IMR-90 (cell line): ENCODE measurements at regions not wholly inside any gene's neighbourhood (a gene's known extent, or its start where the extent isn't known, plus 50 kb on each side); places are given as distances from the start of the nearest gene placed in this dataset.

ENCODE experiments used
- ATAC-seq: fragments of 200-7000 bp; cut with Tn5 transposase; 2 replicates; pipeline ENCODE4 v1.9.1; 2020; ENCODE audit warnings: low read depth, mild to moderate bottlenecking, moderate library complexity
- BruUV-seq: library from RNA; stranded (reverse); fragments of 400-500 nt; replicated peaks from 2 replicates; lab custom pipeline; 2021; lab: Mats Ljungman, UMichigan
- CTCF ChIA-PET: fragments of 300-600 bp; formaldehyde crosslinking; extraction: SDS; loops from one replicate; lab custom pipeline; 2021; ENCODE audit warnings: antibody characterized with exemption; lab: Yijun Ruan, JAX
- POLR2A ChIA-PET: fragments of 300-600 bp; sonication (Branson Sonifier 250); formaldehyde crosslinking; loops from one replicate; lab custom pipeline; 2022; ENCODE audit warnings: antibody characterized with exemption; ENCODE audit not compliant: unreplicated experiment; lab: Charles Lee
- DNase-seq: peaks from one replicate; pipeline ENCODE4 v3.0.0; 2013
- H2AFZ ChIP-seq: replicated peaks from 2 replicates; pipeline ENCODE3; 2013; ENCODE audit warnings: low read length, mild to moderate bottlenecking; ENCODE audit not compliant: poor library complexity
- H2AK5ac ChIP-seq: 2 replicates; pipeline ENCODE4 v1.6.1; 2013; ENCODE audit warnings: low read depth, low read length, inconsistent platforms
- H2AK9ac ChIP-seq: replicated peaks from 2 replicates; pipeline ENCODE3; 2013; ENCODE audit warnings: mild to moderate bottlenecking, low read depth, low read length, moderate library complexity; ENCODE audit not compliant: poor library complexity
- H2BK120ac ChIP-seq: 2 replicates; pipeline ENCODE4 v1.6.1; 2013; ENCODE audit warnings: low read depth, low read length, inconsistent platforms
- H2BK15ac ChIP-seq: 3 replicates; pipeline ENCODE4 v1.6.1; 2013; ENCODE audit warnings: low read depth, low read length, inconsistent platforms
- H2BK20ac ChIP-seq: 2 replicates; pipeline ENCODE4 v1.6.1; 2013; ENCODE audit warnings: low read depth, mild to moderate bottlenecking, inconsistent platforms, low read length, moderate library complexity
- H2BK5ac ChIP-seq: 2 replicates; pipeline ENCODE4 v1.6.1; 2013; ENCODE audit warnings: mild to moderate bottlenecking, low read depth, low read length, inconsistent platforms; ENCODE audit not compliant: poor library complexity, severe bottlenecking
- H3K14ac ChIP-seq: replicated peaks from 2 replicates; pipeline ENCODE4 v1.6.1; 2013; ENCODE audit warnings: low read depth, low read length, inconsistent platforms
- H3K18ac ChIP-seq: 2 replicates; pipeline ENCODE4 v1.6.1; 2013; ENCODE audit warnings: low read depth, low read length, control low read depth
- H3K23ac ChIP-seq: 2 replicates; pipeline ENCODE4 v1.6.1; 2013; ENCODE audit warnings: low read depth, low read length, inconsistent platforms
- H3K27ac ChIP-seq: 2 replicates; pipeline ENCODE4 v1.5.1; 2013; ENCODE audit warnings: mild to moderate bottlenecking, control low read depth, low read length; ENCODE audit not compliant: insufficient read depth
- H3K27me3 ChIP-seq: 2 replicates; pipeline ENCODE4 v1.6.1; 2013; ENCODE audit warnings: low read length; ENCODE audit not compliant: control insufficient read depth, insufficient read depth
- H3K36me3 ChIP-seq: 2 replicates; pipeline ENCODE4 v1.6.1; 2013; ENCODE audit warnings: low read length, mixed read lengths; ENCODE audit not compliant: control insufficient read depth, insufficient read depth
- H3K4ac ChIP-seq: 2 replicates; pipeline ENCODE4 v1.6.1; 2013; ENCODE audit warnings: low read depth, low read length, inconsistent platforms
- H3K4me1 ChIP-seq: 2 replicates; pipeline ENCODE4 v1.6.1; 2013; ENCODE audit warnings: low read length, mixed read lengths; ENCODE audit not compliant: control insufficient read depth, insufficient read depth
- H3K4me2 ChIP-seq: 2 replicates; pipeline ENCODE4 v1.6.1; 2013; ENCODE audit warnings: low read depth, mild to moderate bottlenecking, control low read depth, low read length, moderate library complexity
- H3K4me3 ChIP-seq: 2 replicates; pipeline ENCODE4 v1.5.1; 2013; ENCODE audit warnings: low read depth, mild to moderate bottlenecking, control low read depth, low read length, moderate library complexity; ENCODE audit not compliant: insufficient read depth
- H3K56ac ChIP-seq: 2 replicates; pipeline ENCODE4 v1.6.1; 2013; ENCODE audit warnings: low read length, inconsistent platforms; ENCODE audit not compliant: insufficient read depth; ENCODE audit errors: extremely low read depth
- H3K79me1 ChIP-seq, 2 experiments: 2 replicates each; pipeline ENCODE4 v1.6.1; 2013; ENCODE audit warnings: low read length in 2 of 2, inconsistent platforms in 1 of 2, low read depth in 1 of 2
- H3K9ac ChIP-seq: 2 replicates; pipeline ENCODE4 v1.6.1; 2013; ENCODE audit warnings: low read depth, low read length, control low read depth
- H3K9me1 ChIP-seq: 2 replicates; pipeline ENCODE4 v1.6.1; 2013; ENCODE audit warnings: low read length, inconsistent platforms; ENCODE audit not compliant: insufficient read depth
- H3K9me3 ChIP-seq: 2 replicates; pipeline ENCODE4 v1.6.1; 2013; ENCODE audit warnings: low read length; ENCODE audit not compliant: control insufficient read depth, insufficient read depth
- H4K20me1 ChIP-seq: 2 replicates; pipeline ENCODE4 v1.6.1; 2013; ENCODE audit warnings: low read length, inconsistent platforms; ENCODE audit not compliant: insufficient read depth
- H4K5ac ChIP-seq: 2 replicates; pipeline ENCODE4 v1.6.1; 2013; ENCODE audit warnings: mild to moderate bottlenecking, low read depth, low read length, control low read depth
- H4K8ac ChIP-seq, 2 experiments: 2 replicates each; pipeline ENCODE4 v1.6.1; 2013; ENCODE audit warnings: low read depth in 2 of 2, low read length in 2 of 2, control low read depth in 1 of 2, inconsistent platforms in 1 of 2
- H4K91ac ChIP-seq: 2 replicates; pipeline ENCODE4 v1.6.1; 2013; ENCODE audit warnings: low read depth, low read length, inconsistent platforms; ENCODE audit not compliant: insufficient read depth
- BHLHE40 ChIP-seq: fragments of 150-350 bp; IDR thresholded peaks from 2 replicates; pipeline ENCODE4 v1.6.1; 2016; ENCODE audit warnings: mild to moderate bottlenecking, low read depth, low read length
- CEBPB ChIP-seq: IDR thresholded peaks from 2 replicates; pipeline ENCODE4 v1.6.1; 2012; ENCODE audit warnings: low read depth, low read length, improper control_type of control experiment
- NFE2L2 ChIP-seq: fragments of 150-350 bp; IDR thresholded peaks from 2 replicates; pipeline ENCODE4 v1.6.1; 2016; ENCODE audit warnings: low read depth, mild to moderate bottlenecking, low read length
- RFX5 ChIP-seq: IDR thresholded peaks from 2 replicates; pipeline ENCODE4 v1.8.0; 2012; ENCODE audit warnings: low read depth, mild to moderate bottlenecking, low read length, moderate library complexity
- WGBS, 2 experiments: methylation state at CpG; one replicate each; pipeline versions ENCODE4 v1.1.5 to v1.1.7; 2013; ENCODE audit warnings: missing lambda C conversion rate in 2 of 2; ENCODE audit not compliant: insufficient read length in 1 of 2; ENCODE audit errors: extremely low coverage in 2 of 2; 5-methylcytosine and 5-hydroxymethylcytosine counted together
- dilution Hi-C: fragments of 300-500 bp; cut with HindIII; formaldehyde crosslinking; loops from one replicate; pipeline ENCODE4 v1.14.3; 2018; ENCODE audit warnings: low sequenced_read_pairs; ENCODE audit not compliant: unreplicated experiment
- in situ Hi-C: fragments of 300-500 bp; cut with MboI; formaldehyde crosslinking; loops from 3 replicates; pipeline ENCODE4 v1.14.3; 2019; ENCODE audit warnings: low sequenced_read_pairs, inconsistent platforms, mixed read lengths
- intact Hi-C: fragments of 100-400 bp; cut with micrococcal nuclease; formaldehyde crosslinking; loops from 2 replicates; pipeline ENCODE4 v1.10.0; 2022
- TF ChIP-seq, protein P1 (sequence below): conservative IDR thresholded peaks from 2 replicates; pipeline ENCODE4 v1.5.1; 2012; ENCODE audit warnings: mild to moderate bottlenecking, low read depth, low read length, improper control_type of control experiment
- TF ChIP-seq, protein P2 (sequence below): fragments of 150-350 bp; IDR thresholded peaks from 2 replicates; pipeline ENCODE4 v1.6.1; 2017; ENCODE audit warnings: mild to moderate bottlenecking, antibody characterized with exemption, low read length, low read depth

DNA sequence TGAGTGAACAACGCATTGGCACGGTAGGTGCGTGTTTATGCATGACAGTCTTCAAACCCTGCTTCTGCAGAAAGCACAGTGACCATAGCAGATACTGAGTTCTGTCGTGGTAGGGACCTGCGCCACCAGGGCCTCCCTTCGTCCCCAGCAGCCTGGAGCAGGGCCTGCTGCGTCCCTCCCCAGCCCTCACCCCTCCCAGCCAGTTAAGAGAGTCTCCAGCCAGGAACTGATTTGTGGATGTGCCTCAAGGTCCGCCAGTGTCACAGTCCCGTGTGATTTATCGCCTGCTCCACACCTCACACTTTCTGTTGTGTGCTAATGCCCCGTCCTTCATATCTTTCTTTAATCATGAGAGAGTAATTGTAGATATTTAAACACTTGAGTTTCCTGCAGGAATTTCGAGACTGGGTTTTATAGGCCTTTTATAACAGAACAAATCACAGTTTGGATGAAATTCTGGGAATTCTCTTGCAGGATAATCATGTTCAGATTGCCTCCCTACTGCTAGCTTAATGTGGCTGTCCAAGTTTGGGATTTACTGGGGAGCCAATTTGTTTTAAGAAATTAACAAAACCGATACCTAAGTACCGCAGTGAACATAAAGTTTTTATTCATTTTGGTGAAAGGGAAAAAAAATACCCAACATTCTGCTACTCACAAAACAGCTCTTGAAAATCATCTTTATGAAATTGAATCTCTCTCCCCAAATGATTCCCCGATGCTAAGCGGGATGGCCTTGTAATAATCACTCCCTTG, 438.6 kb downstream of the TSHZ3 start:
- no peak for TF ChIP-seq RFX5
- no peak for TF ChIP-seq BHLHE40
- TF ChIP-seq, protein P1, sequence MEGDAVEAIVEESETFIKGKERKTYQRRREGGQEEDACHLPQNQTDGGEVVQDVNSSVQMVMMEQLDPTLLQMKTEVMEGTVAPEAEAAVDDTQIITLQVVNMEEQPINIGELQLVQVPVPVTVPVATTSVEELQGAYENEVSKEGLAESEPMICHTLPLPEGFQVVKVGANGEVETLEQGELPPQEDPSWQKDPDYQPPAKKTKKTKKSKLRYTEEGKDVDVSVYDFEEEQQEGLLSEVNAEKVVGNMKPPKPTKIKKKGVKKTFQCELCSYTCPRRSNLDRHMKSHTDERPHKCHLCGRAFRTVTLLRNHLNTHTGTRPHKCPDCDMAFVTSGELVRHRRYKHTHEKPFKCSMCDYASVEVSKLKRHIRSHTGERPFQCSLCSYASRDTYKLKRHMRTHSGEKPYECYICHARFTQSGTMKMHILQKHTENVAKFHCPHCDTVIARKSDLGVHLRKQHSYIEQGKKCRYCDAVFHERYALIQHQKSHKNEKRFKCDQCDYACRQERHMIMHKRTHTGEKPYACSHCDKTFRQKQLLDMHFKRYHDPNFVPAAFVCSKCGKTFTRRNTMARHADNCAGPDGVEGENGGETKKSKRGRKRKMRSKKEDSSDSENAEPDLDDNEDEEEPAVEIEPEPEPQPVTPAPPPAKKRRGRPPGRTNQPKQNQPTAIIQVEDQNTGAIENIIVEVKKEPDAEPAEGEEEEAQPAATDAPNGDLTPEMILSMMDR, result no peak
- TF ChIP-seq NFE2L2, result no peak
- TF ChIP-seq, protein P2, sequence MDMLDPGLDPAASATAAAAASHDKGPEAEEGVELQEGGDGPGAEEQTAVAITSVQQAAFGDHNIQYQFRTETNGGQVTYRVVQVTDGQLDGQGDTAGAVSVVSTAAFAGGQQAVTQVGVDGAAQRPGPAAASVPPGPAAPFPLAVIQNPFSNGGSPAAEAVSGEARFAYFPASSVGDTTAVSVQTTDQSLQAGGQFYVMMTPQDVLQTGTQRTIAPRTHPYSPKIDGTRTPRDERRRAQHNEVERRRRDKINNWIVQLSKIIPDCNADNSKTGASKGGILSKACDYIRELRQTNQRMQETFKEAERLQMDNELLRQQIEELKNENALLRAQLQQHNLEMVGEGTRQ, result no peak
- no peak for TF ChIP-seq CEBPB
- intact Hi-C loops, result no loop called here
- Histone ChIP-seq H3K18ac (no peak overlapping the region), H2AFZ (no peak overlapping the region), H3K4me1 (no peaks in the 10 kb centered on the region), H2BK20ac (no peak overlapping the region), H3K9me3 (no peaks in the 10 kb centered on the region), H2BK15ac (no peak overlapping the region), H4K8ac (no peak overlapping the region), H4K20me1 (no peaks in the 10 kb centered on the region), H3K14ac (no peak overlapping the region), H3K56ac (no peak overlapping the region), H2AK9ac (no peak overlapping the region), H2BK120ac (no peak overlapping the region), H3K27ac (no peak overlapping the region), H3K4me3 (no peak overlapping the region), H3K36me3 (no peaks in the 10 kb centered on the region), H3K27me3 (no peaks in the 10 kb centered on the region), H3K23ac (no peak overlapping the region), H3K4me2 (no peak overlapping the region), H2AK5ac (no peak overlapping the region), H4K91ac (no peak overlapping the region), H3K79me1 (no peaks in the 10 kb centered on the region), H3K9me1 (no peaks in the 10 kb centered on the region), H4K5ac (no peak overlapping the region), H3K9ac (no peak overlapping the region), H2BK5ac (no peak overlapping the region), H3K4ac (no peak overlapping the region)
- BruUV-seq, result no TSS peak
- DNase-seq (no peak), ATAC-seq (no peak)
- dilution Hi-C loops, result no loop called here
- POLR2A ChIA-PET, result no interaction called here
- in situ Hi-C loops, result no loop called here
- 20% methylated on average over 1 of the region's 16 CpGs; no CpG with 5 or more reads in 1 of the 2 experiments for WGBS, 2 experiments
- CTCF ChIA-PET, result no interaction called here
